ENCODE measurements at regions not wholly inside any gene's neighbourhood (a gene's known extent, or its start where the extent isn't known, plus 50 kb on each side); places are given as distances from the start of the nearest gene placed in this dataset.

DNA sequence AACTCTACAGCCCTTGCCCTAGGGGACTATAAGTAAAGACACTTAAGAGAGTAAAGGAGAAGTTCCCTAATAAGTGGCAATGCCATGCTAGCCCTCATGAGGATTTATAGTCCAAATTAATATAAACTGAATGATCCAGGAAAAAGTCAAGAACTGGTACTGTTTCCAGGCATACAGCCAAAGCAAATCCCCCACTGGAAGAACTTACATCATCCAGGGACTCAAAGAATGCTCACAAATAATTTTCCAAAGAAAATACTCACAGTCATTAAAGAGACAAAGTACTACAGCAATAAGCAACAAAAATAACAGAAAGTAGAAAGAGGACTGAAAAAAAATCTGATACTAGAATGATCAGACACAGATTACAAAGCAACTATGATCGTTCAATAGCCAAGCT lies 79.7 kb upstream of the RAP1B start:
- no peak for TF ChIP-seq EZH2phosphoT487 (conservative IDR thresholded peaks at IDR 0.05; ENCODE audit: low read length)
- no peak for TF ChIP-seq CTCF (IDR thresholded peaks at IDR 0.05; ENCODE audit: insufficient read depth, low read length, poor library complexity, severe bottlenecking)
